H9 (cell line): ENCODE measurements at regions not wholly inside any gene's neighbourhood (a gene's known extent, or its start where the extent isn't known, plus 50 kb on each side); places are given as distances from the start of the nearest gene placed in this dataset.

Experiments used
- DNase-seq: peaks from one replicate; pipeline ENCODE4 v3.0.0-alpha.2; 2017
- H2AFZ ChIP-seq: one replicate; pipeline ENCODE4 v1.6.1; 2013; ENCODE audit warnings: mild to moderate bottlenecking, low read length, control low read depth, moderate library complexity
- H2AK5ac ChIP-seq: 2 replicates; pipeline ENCODE4 v1.6.1; 2013; ENCODE audit warnings: low read length, control low read depth, mixed read lengths; ENCODE audit not compliant: insufficient read length
- H2BK120ac ChIP-seq: one replicate; pipeline ENCODE4 v1.6.1; 2013; ENCODE audit warnings: low read depth, mild to moderate bottlenecking, low read length, control low read depth, inconsistent platforms; ENCODE audit not compliant: poor library complexity, severe bottlenecking
- H2BK12ac ChIP-seq: 2 replicates; pipeline ENCODE4 v1.6.1; 2013; ENCODE audit warnings: low read length, control low read depth, mixed read lengths, low read depth; ENCODE audit not compliant: insufficient read length
- H2BK15ac ChIP-seq: 2 replicates; pipeline ENCODE4 v1.6.1; 2013; ENCODE audit warnings: low read depth, low read length, control low read depth
- H2BK20ac ChIP-seq: one replicate; pipeline ENCODE4 v1.6.1; 2013; ENCODE audit warnings: low read depth, mild to moderate bottlenecking, low read length, control low read depth, inconsistent platforms; ENCODE audit not compliant: poor library complexity, severe bottlenecking
- H2BK5ac ChIP-seq: 2 replicates; pipeline ENCODE4 v1.6.1; 2013; ENCODE audit warnings: low read length, control low read depth, mixed read lengths; ENCODE audit not compliant: insufficient read length
- H3K14ac ChIP-seq: 2 replicates; pipeline ENCODE4 v1.6.1; 2013; ENCODE audit warnings: low read length, control low read depth; ENCODE audit not compliant: insufficient read depth
- H3K18ac ChIP-seq: 2 replicates; pipeline ENCODE4 v1.6.1; 2013; ENCODE audit warnings: low read depth, mild to moderate bottlenecking, mixed read lengths, low read length, control low read depth; ENCODE audit not compliant: insufficient read length
- H3K23ac ChIP-seq: 2 replicates; pipeline ENCODE4 v1.6.1; 2013; ENCODE audit warnings: low read length, control low read depth, mixed read lengths, low read depth; ENCODE audit not compliant: insufficient read length
- H3K23me2 ChIP-seq: 2 replicates; pipeline ENCODE4 v1.6.1; 2013; ENCODE audit warnings: low read depth, mild to moderate bottlenecking, mixed read lengths, low read length, control low read depth; ENCODE audit not compliant: insufficient read length, poor library complexity, severe bottlenecking
- H3K27ac ChIP-seq: 2 replicates; pipeline ENCODE4 v1.5.1; 2013; ENCODE audit warnings: low read length, control low read depth, mixed read lengths, low read depth; ENCODE audit not compliant: insufficient read length
- H3K27me3 ChIP-seq: 2 replicates; pipeline ENCODE4 v1.6.1; 2013; ENCODE audit warnings: low read length, control low read depth, inconsistent platforms; ENCODE audit not compliant: insufficient read depth
- H3K4ac ChIP-seq: 2 replicates; pipeline ENCODE4 v1.6.1; 2013; ENCODE audit warnings: low read depth, mild to moderate bottlenecking, control low read depth, inconsistent platforms, low read length, moderate library complexity
- H3K4me1 ChIP-seq: 2 replicates; pipeline ENCODE4 v1.6.1; 2013; ENCODE audit warnings: low read length, control low read depth, inconsistent platforms; ENCODE audit not compliant: insufficient read depth
- H3K4me2 ChIP-seq: 2 replicates; pipeline ENCODE4 v1.6.1; 2013; ENCODE audit warnings: low read length, control low read depth, mixed read lengths; ENCODE audit not compliant: insufficient read length, insufficient read depth
- H3K56ac ChIP-seq: 2 replicates; pipeline ENCODE4 v1.6.1; 2013; ENCODE audit warnings: low read depth, mild to moderate bottlenecking, mixed read lengths, low read length, control low read depth; ENCODE audit not compliant: insufficient read length
- H3K79me1 ChIP-seq: 2 replicates; pipeline ENCODE4 v1.6.1; 2013; ENCODE audit warnings: low read depth, mild to moderate bottlenecking, moderate library complexity, low read length, control low read depth, inconsistent platforms; ENCODE audit not compliant: insufficient read depth, poor library complexity, severe bottlenecking
- H3K79me2 ChIP-seq: 2 replicates; pipeline ENCODE4 v1.6.1; 2013; ENCODE audit warnings: low read length, control low read depth, inconsistent platforms; ENCODE audit not compliant: insufficient read depth
- H3K9ac ChIP-seq: 2 replicates; pipeline ENCODE4 v1.6.1; 2013; ENCODE audit warnings: low read length, control low read depth, mixed read lengths; ENCODE audit not compliant: insufficient read length; ENCODE audit errors: extremely low read depth
- H3K9me3 ChIP-seq: one replicate; pipeline ENCODE4 v1.6.1; 2013; ENCODE audit warnings: low read depth, low read length, inconsistent platforms; ENCODE audit not compliant: control insufficient read depth
- H3T11ph ChIP-seq: one replicate; pipeline ENCODE4 v1.6.1; 2013; ENCODE audit warnings: mild to moderate bottlenecking, low read length, control low read depth, inconsistent platforms
- H4K20me1 ChIP-seq: one replicate; pipeline ENCODE4 v1.6.1; 2013; ENCODE audit not compliant: control insufficient read depth, insufficient read length, insufficient read depth
- H4K5ac ChIP-seq: 2 replicates; pipeline ENCODE4 v1.6.1; 2013; ENCODE audit warnings: low read depth, mild to moderate bottlenecking, mixed read lengths, low read length, control low read depth; ENCODE audit not compliant: insufficient read length
- H4K8ac ChIP-seq: replicated peaks from 2 replicates; pipeline ENCODE4 v1.6.1; 2013; ENCODE audit warnings: low read length, control low read depth, mixed read lengths, low read depth; ENCODE audit not compliant: insufficient read length
- H4K91ac ChIP-seq: 2 replicates; pipeline ENCODE4 v1.6.1; 2013; ENCODE audit warnings: low read depth, mild to moderate bottlenecking, moderate library complexity, mixed read lengths, low read length, control low read depth; ENCODE audit not compliant: insufficient read length
- H3K27ac Mint-ChIP-seq, 3 experiments: 2 replicates in 2 of 3; 3 replicates in 1 of 3; pipeline ENCODE4 v1.8.0; 2020 to 2021; ENCODE audit warnings: mixed read lengths in 3 of 3, mild to moderate bottlenecking in 1 of 3, moderate library complexity in 1 of 3
- H3K27me3 Mint-ChIP-seq: 2 replicates; pipeline ENCODE4 v1.8.0; 2021; ENCODE audit warnings: low read depth, mild to moderate bottlenecking, moderate library complexity, mixed read lengths
- H3K36me3 Mint-ChIP-seq, 3 experiments: 2 replicates in 2 of 3; 3 replicates in 1 of 3; pipeline ENCODE4 v1.8.0; 2020 to 2021; ENCODE audit warnings: low read depth in 3 of 3, mixed read lengths in 3 of 3; ENCODE audit not compliant: insufficient read depth in 1 of 3
- H3K4me1 Mint-ChIP-seq, 2 experiments: 2 replicates each; pipeline ENCODE4 v1.8.0; 2020; ENCODE audit warnings: mixed read lengths in 2 of 2
- H3K4me3 Mint-ChIP-seq, 2 experiments: 2 replicates in 1 of 2; 3 replicates in 1 of 2; pipeline ENCODE4 v1.8.0; 2020 to 2021; ENCODE audit warnings: mild to moderate bottlenecking in 2 of 2, mixed read lengths in 2 of 2, moderate library complexity in 1 of 2
- H3K9me3 Mint-ChIP-seq, 2 experiments: 2 replicates in 1 of 2; 3 replicates in 1 of 2; pipeline ENCODE4 v1.8.0; 2020; ENCODE audit warnings: mild to moderate bottlenecking in 2 of 2, mixed read lengths in 2 of 2, moderate library complexity in 1 of 2
- CTCF ChIP-seq: fragments of 200-600 bp; sonication (generic); conservative IDR thresholded peaks from 3 replicates; pipeline ENCODE4 v1.8.0; 2021; ENCODE audit warnings: antibody characterized with exemption, mild to moderate bottlenecking
- whole genome bisulfite sequencing: extraction: QIAGEN DNeasy Blood & Tissue Kit; methylation state at CpG from one replicate; pipeline ENCODE4 v1.1.7; 2013; ENCODE audit warnings: missing lambda C conversion rate, low lambda C conversion rate, mixed read lengths; ENCODE audit not compliant: insufficient read length; ENCODE audit errors: extremely low coverage; 5-methylcytosine and 5-hydroxymethylcytosine counted together

GRCh38 chr10:71074176-71074755 lies 138.1 kb upstream of the UNC5B start:
- Histone ChIP-seq H3K18ac (no peak overlapping the region), H2AK5ac (no peak overlapping the region), H2BK5ac (no peak overlapping the region), H2BK20ac (no peak overlapping the region), H4K8ac (no peak overlapping the region), H3K27ac (no peak overlapping the region), H2BK12ac (no peak overlapping the region), H2AFZ (no peak overlapping the region), H3K23ac (no peak overlapping the region), H3K4ac (no peak overlapping the region), H3K27me3 (no peaks in the 10 kb centered on the region), H3K14ac (no peak overlapping the region), H3K9me3 (no peaks in the 10 kb centered on the region), H3K56ac (no peak overlapping the region), H3K79me2 (no peaks in the 10 kb centered on the region), H4K20me1 (no peaks in the 10 kb centered on the region), H3K79me1 (no peaks in the 10 kb centered on the region), H2BK15ac (no peak overlapping the region), H3T11ph (no peak overlapping the region), H2BK120ac (no peak overlapping the region), H3K9ac (no peak overlapping the region), H4K91ac (no peak overlapping the region), H3K4me2 (no peak overlapping the region), H4K5ac (no peak overlapping the region), H3K4me1 (peaks cover 2% of the 10 kb centered on the region; the same call in 1 of the 2 replicates), H3K23me2 (no peaks in the 10 kb centered on the region)
- H3K9me3 Mint-ChIP-seq = no peaks in the 10 kb centered on the region
- no CpG with 5 or more reads among the region's 7 CpGs for WGBS
- H3K4me3 Mint-ChIP-seq = no peak overlapping the region
- peak; percentile 78 for DNase-seq
- TF ChIP-seq CTCF = peak; percentile 21; the same call in 1 of the 3 replicates
- H3K27me3 Mint-ChIP-seq = peaks cover 25% of the 10 kb centered on the region
- no peaks in the 10 kb centered on the region; a peak in 1 of 7 replicates for H3K36me3 Mint-ChIP-seq
- peaks cover 34 to 40% of the 10 kb centered on the region in 2 experiments for H3K4me1 Mint-ChIP-seq
- H3K27ac Mint-ChIP-seq = no peak overlapping the region
